ENCODE measurements at regions not wholly inside any gene's neighbourhood (a gene's known extent, or its start where the extent isn't known, plus 50 kb on each side); places are given as distances from the start of the nearest gene placed in this dataset.

DNA sequence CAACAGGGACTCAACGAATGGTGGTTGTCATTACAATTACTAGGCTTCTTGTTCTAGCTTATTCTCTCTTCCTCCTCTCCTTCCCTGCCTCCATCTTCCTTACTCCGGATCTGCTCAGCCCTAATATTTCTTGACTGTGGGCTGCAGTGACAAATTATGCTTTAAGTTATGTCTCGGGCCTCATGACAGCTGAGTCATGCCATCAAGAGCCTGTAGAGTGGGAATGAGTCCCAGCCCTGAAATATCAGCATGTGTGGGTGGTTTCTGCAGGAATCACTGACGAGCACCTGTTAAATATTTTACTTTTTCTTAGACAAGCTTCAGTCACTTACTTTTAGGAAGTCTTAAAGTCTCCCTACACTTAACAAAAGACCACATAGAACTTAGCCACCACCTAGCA is 83.1 kb upstream of the CBLN4 start:
- H3K4me3 Mint-ChIP-seq, result no peak overlapping the region
- Histone ChIP-seq H3K27me3 (ENCODE audit: control insufficient read depth in 1 of 2, insufficient read depth in 2 of 2, low read length in 2 of 2) (no peaks in the 10 kb centered on the region), H3K4me3 (ENCODE audit: low read length) (no peak overlapping the region), H3K4me1 (ENCODE audit: insufficient read depth, low read length) (no peaks in the 10 kb centered on the region), H3K9me3 (ENCODE audit: control insufficient read depth in 1 of 2, insufficient read depth in 1 of 2, low read length in 2 of 2) (peaks cover 0 to 6% of the 10 kb centered on the region in 2 experiments), H3K36me3 (ENCODE audit: insufficient read depth, low read length) (no peaks in the 10 kb centered on the region), H3K27ac (ENCODE audit: low read depth in 1 of 2, low read length in 2 of 2) (no peak overlapping the region)
- intact Hi-C loops (cut with DNase I, micrococcal nuclease), result no loop called here
- peaks cover 10% of the 10 kb centered on the region for H3K9me3 Mint-ChIP-seq
- DNase-seq (no peak), ATAC-seq (ENCODE audit: poor library complexity) (no peak)
- H3K36me3 Mint-ChIP-seq (ENCODE audit: low read depth), result no peaks in the 10 kb centered on the region
- ChIA-PET CTCF (no interaction called here), POLR2A (no interaction called here)
- no peaks in the 10 kb centered on the region for H3K4me1 Mint-ChIP-seq (ENCODE audit: low read depth)
- H3K27ac Mint-ChIP-seq, result no peak overlapping the region
- no peaks in the 10 kb centered on the region for H3K27me3 Mint-ChIP-seq
- TF ChIP-seq, protein P1, sequence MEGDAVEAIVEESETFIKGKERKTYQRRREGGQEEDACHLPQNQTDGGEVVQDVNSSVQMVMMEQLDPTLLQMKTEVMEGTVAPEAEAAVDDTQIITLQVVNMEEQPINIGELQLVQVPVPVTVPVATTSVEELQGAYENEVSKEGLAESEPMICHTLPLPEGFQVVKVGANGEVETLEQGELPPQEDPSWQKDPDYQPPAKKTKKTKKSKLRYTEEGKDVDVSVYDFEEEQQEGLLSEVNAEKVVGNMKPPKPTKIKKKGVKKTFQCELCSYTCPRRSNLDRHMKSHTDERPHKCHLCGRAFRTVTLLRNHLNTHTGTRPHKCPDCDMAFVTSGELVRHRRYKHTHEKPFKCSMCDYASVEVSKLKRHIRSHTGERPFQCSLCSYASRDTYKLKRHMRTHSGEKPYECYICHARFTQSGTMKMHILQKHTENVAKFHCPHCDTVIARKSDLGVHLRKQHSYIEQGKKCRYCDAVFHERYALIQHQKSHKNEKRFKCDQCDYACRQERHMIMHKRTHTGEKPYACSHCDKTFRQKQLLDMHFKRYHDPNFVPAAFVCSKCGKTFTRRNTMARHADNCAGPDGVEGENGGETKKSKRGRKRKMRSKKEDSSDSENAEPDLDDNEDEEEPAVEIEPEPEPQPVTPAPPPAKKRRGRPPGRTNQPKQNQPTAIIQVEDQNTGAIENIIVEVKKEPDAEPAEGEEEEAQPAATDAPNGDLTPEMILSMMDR (IDR thresholded peaks at IDR 0.05), result no peak

DNA sequence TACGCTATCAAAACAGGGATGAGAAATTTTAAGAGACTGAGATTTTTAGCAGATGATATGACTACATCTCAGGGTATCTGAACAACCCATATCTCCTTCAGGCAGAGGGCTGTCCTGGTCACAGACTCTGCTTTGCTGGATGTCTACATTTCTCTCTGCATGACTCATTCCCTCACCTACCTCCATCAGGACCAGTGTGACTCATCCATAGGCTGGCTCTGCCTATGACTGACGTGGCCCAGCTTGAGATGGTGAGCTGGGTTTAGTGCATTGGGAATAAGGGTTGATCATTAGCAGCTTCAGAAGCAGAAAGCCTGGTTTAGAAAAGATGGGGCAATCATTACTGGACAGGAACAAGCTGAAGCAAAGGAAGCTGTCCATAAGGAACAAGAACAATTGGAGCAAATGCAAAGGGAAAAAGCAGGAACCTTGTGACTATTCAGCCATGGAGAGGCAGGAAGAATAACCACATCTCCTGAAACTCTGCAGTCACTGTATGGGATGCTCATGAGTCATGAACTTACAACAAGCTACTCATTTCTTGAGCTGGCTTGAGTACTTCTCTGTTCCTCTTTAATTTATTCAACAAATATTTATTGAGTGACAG is 86.4 kb upstream of the CBLN4 start:
- intact Hi-C loops (cut with DNase I, micrococcal nuclease), result no loop called here
- Mint-ChIP-seq H3K36me3 (ENCODE audit: low read depth) (no peaks in the 10 kb centered on the region), H3K9me3 (peaks cover 20% of the 10 kb centered on the region), H3K27me3 (no peaks in the 10 kb centered on the region), H3K27ac (no peak overlapping the region), H3K4me3 (no peak overlapping the region), H3K4me1 (ENCODE audit: low read depth) (no peaks in the 10 kb centered on the region)
- Histone ChIP-seq H3K4me3 (ENCODE audit: low read length) (no peak overlapping the region), H3K4me1 (ENCODE audit: insufficient read depth, low read length) (no peaks in the 10 kb centered on the region), H3K27ac (ENCODE audit: low read depth in 1 of 2, low read length in 2 of 2) (no peak overlapping the region), H3K36me3 (ENCODE audit: insufficient read depth, low read length) (no peaks in the 10 kb centered on the region), H3K9me3 (ENCODE audit: control insufficient read depth in 1 of 2, insufficient read depth in 1 of 2, low read length in 2 of 2) (peaks cover 8 to 18% of the 10 kb centered on the region in 2 experiments), H3K27me3 (ENCODE audit: control insufficient read depth in 1 of 2, insufficient read depth in 2 of 2, low read length in 2 of 2) (no peaks in the 10 kb centered on the region)
- ChIA-PET POLR2A (no interaction called here), CTCF (no interaction called here)
- ATAC-seq (ENCODE audit: poor library complexity) (no peak), DNase-seq (no peak)
- TF ChIP-seq, protein P1 (IDR thresholded peaks at IDR 0.05), result no peak

DNA sequence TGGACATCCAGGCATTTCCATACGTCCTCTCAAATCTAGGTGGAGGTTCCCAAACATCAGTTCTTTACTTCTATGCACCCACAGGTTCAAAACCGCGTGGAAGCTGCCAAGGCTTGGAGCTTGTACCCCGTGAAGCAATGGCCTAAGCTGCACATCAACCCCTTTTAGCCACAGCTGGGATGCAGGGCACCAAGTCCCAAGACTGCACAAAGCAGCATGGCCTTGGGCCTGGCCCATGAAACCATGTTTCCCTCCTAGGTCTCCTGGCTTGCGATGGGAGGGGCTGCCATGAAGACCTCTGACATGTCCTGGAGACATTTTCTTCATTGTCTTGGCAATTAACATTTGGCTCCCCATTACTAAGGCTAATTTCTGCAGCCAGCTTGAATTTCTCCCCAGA is 88.9 kb upstream of the CBLN4 start:
- Histone ChIP-seq H3K27me3 (ENCODE audit: control insufficient read depth in 1 of 2, insufficient read depth in 2 of 2, low read length in 2 of 2) (no peaks in the 10 kb centered on the region), H3K4me3 (ENCODE audit: low read length) (no peak overlapping the region), H3K4me1 (ENCODE audit: insufficient read depth, low read length) (no peaks in the 10 kb centered on the region), H3K9me3 (ENCODE audit: control insufficient read depth in 1 of 2, insufficient read depth in 1 of 2, low read length in 2 of 2) (peaks cover 8 to 18% of the 10 kb centered on the region in 2 experiments), H3K27ac (ENCODE audit: low read depth in 1 of 2, low read length in 2 of 2) (no peak overlapping the region), H3K36me3 (ENCODE audit: insufficient read depth, low read length) (no peaks in the 10 kb centered on the region)
- TF ChIP-seq, protein P1 (IDR thresholded peaks at IDR 0.05), result no peak
- DNase-seq (no peak), ATAC-seq (ENCODE audit: poor library complexity) (no peak)
- Mint-ChIP-seq H3K4me1 (ENCODE audit: low read depth) (no peaks in the 10 kb centered on the region), H3K27me3 (no peaks in the 10 kb centered on the region), H3K36me3 (ENCODE audit: low read depth) (no peaks in the 10 kb centered on the region), H3K27ac (no peak overlapping the region), H3K4me3 (no peak overlapping the region), H3K9me3 (peaks cover 20% of the 10 kb centered on the region)
- CTCF ChIA-PET, result no interaction called here
- POLR2A ChIA-PET, result no interaction called here
- intact Hi-C loops (cut with DNase I, micrococcal nuclease), result no loop called here
